ENCODE measurements at regions not wholly inside any gene's neighbourhood (a gene's known extent, or its start where the extent isn't known, plus 50 kb on each side); places are given as distances from the start of the nearest gene placed in this dataset.

DNA sequence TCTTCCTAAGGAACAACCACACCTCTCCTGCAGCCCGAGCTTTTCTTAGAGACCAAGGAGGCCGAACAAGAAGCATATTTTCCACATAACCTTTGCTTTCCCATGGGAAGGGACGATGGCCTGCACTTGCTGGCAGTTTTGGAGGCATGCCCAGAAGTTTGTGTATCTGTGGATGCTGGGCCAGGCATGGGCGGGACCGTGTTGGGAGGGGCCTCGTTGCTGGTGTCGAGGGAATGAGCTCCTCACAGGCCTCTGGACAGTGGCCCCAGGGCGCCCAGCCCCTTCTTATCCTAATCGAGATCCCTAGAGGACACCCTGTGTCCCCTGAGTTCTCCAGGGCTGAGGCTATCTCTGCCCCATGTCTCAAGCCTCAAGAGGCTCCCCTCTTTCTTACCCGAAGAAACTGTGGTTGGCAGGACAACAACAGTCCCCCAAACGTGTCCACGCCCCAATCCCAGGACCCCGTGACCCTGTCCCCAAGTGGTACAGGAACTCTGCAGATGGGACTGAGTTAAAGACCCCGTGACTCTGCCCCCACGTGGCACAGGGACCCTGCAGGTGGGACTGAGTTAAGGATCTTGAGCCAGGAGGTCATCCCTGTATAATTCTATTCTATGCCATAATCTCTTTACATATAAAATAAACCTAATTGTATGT, 99.5 kb upstream of the BHLHE23 start:
- TF ChIP-seq, protein P1, sequence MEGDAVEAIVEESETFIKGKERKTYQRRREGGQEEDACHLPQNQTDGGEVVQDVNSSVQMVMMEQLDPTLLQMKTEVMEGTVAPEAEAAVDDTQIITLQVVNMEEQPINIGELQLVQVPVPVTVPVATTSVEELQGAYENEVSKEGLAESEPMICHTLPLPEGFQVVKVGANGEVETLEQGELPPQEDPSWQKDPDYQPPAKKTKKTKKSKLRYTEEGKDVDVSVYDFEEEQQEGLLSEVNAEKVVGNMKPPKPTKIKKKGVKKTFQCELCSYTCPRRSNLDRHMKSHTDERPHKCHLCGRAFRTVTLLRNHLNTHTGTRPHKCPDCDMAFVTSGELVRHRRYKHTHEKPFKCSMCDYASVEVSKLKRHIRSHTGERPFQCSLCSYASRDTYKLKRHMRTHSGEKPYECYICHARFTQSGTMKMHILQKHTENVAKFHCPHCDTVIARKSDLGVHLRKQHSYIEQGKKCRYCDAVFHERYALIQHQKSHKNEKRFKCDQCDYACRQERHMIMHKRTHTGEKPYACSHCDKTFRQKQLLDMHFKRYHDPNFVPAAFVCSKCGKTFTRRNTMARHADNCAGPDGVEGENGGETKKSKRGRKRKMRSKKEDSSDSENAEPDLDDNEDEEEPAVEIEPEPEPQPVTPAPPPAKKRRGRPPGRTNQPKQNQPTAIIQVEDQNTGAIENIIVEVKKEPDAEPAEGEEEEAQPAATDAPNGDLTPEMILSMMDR (CRISPR knock-in tag; IDR thresholded peaks at IDR 0.05), result no peak
- no peak for TF ChIP-seq POLR2AphosphoS5 (IDR thresholded peaks at IDR 0.05; ENCODE audit: low read depth, low read length)
- TF ChIP-seq TCF7 (IDR thresholded peaks at IDR 0.05; ENCODE audit: low read depth), result no peak
- TF ChIP-seq JUNB (CRISPR knock-in tag; IDR thresholded peaks at IDR 0.05; ENCODE audit: borderline replicate concordance), result no peak
- no peak for TF ChIP-seq ARID4A (CRISPR knock-in tag; IDR thresholded peaks at IDR 0.05; ENCODE audit: borderline replicate concordance)

Data from HepG2 (cell line).